HEK293T (cell line): ENCODE measurements at regions not wholly inside any gene's neighbourhood (a gene's known extent, or its start where the extent isn't known, plus 50 kb on each side); places are given as distances from the start of the nearest gene placed in this dataset.
"Not testable (repeated sequence)": the region's sequence is repeated elsewhere in the genome, so short reads cannot be mapped to it uniquely, and the experiment has no call there.

Experiments
- ARNT ChIP-seq: fragments of 450-650 bp; IDR thresholded peaks from 2 replicates; pipeline ENCODE4 v1.6.1; 2017; ENCODE audit warnings: mild to moderate bottlenecking
- BHLHE40 ChIP-seq: fragments of 450-650 bp; IDR thresholded peaks from 2 replicates; pipeline ENCODE4 v1.6.1; 2016; ENCODE audit warnings: mild to moderate bottlenecking, moderate library complexity, borderline replicate concordance
- CTBP1 ChIP-seq: fragments of 450-650 bp; IDR thresholded peaks from 2 replicates; pipeline ENCODE4 v1.6.1; 2016; ENCODE audit warnings: borderline replicate concordance
- ELF4 ChIP-seq: fragments of 450-650 bp; IDR thresholded peaks from 2 replicates; pipeline ENCODE4 v1.6.1; 2017; ENCODE audit warnings: antibody characterized with exemption
- FOXK2 ChIP-seq: fragments of 450-650 bp; IDR thresholded peaks from 2 replicates; pipeline ENCODE4 v1.6.1; 2016; ENCODE audit warnings: mild to moderate bottlenecking
- FOXM1 ChIP-seq: fragments of 450-650 bp; IDR thresholded peaks from 2 replicates; pipeline ENCODE4 v1.6.1; 2017; ENCODE audit warnings: mild to moderate bottlenecking, borderline replicate concordance
- LEF1 ChIP-seq: fragments of 450-650 bp; IDR thresholded peaks from 2 replicates; pipeline ENCODE4 v1.6.1; 2017; ENCODE audit warnings: mild to moderate bottlenecking, borderline replicate concordance
- NFRKB ChIP-seq: fragments of 450-650 bp; IDR thresholded peaks from 2 replicates; pipeline ENCODE4 v1.6.1; 2016; ENCODE audit warnings: mild to moderate bottlenecking, moderate library complexity
- PKNOX1 ChIP-seq: fragments of 450-650 bp; IDR thresholded peaks from 2 replicates; pipeline ENCODE4 v1.6.1; 2016
- SP1 ChIP-seq: fragments of 450-650 bp; IDR thresholded peaks from 2 replicates; pipeline ENCODE4 v1.6.1; 2017
- TARDBP ChIP-seq: fragments of 450-650 bp; IDR thresholded peaks from 2 replicates; pipeline ENCODE4 v1.6.1; 2016

GRCh38 chr15:101949380-101950065, 137.5 kb downstream of the OR4F15 start:
- TF ChIP-seq PKNOX1, FOXK2, FOXM1, SP1, BHLHE40, ELF4, NFRKB, ARNT, CTBP1, LEF1, TARDBP: not testable (repeated sequence)
